Natural killer cell (primary cell): ENCODE measurements at regions not wholly inside any gene's neighbourhood (a gene's known extent, or its start where the extent isn't known, plus 50 kb on each side); places are given as distances from the start of the nearest gene placed in this dataset.

ENCODE experiments used
- ATAC-seq, 3 donors: fragments of 150-1000 bp in 2 of 3; fragments of 200-7000 bp in 1 of 3; cut with Tn5 transposase; 1 replicate in 1 of 3; 2 replicates in 2 of 3; pipeline ENCODE4 v1.10.0; 2021; ENCODE audit warnings: mild to moderate bottlenecking in 2 of 3, moderate library complexity in 2 of 3
- DNase-seq, 2 donors: peaks; one replicate each; pipeline versions ENCODE4 v3.0.0 to v3.0.0-alpha.2; 2013 to 2021; ENCODE audit warnings: mixed read lengths in 1 of 2
- H3K27ac ChIP-seq: one replicate; pipeline ENCODE4 v1.5.1; 2013; ENCODE audit warnings: mild to moderate bottlenecking, low read length
- H3K27me3 ChIP-seq: one replicate; pipeline ENCODE4 v1.6.1; 2013; ENCODE audit warnings: low read length; ENCODE audit not compliant: control insufficient read depth, insufficient read depth
- H3K36me3 ChIP-seq: one replicate; pipeline ENCODE4 v1.6.1; 2013; ENCODE audit warnings: low read length; ENCODE audit not compliant: control insufficient read depth, insufficient read depth
- H3K4me1 ChIP-seq: one replicate; pipeline ENCODE4 v1.6.1; 2013; ENCODE audit warnings: low read length; ENCODE audit not compliant: control insufficient read depth, insufficient read depth
- H3K4me3 ChIP-seq: one replicate; pipeline ENCODE4 v1.5.1; 2013; ENCODE audit warnings: low read length
- H3K9me3 ChIP-seq: one replicate; pipeline ENCODE4 v1.6.1; 2013; ENCODE audit warnings: low read length; ENCODE audit not compliant: control insufficient read depth, insufficient read depth
- H3K27ac Mint-ChIP-seq, 2 donors: one replicate each; pipeline ENCODE4 v1.8.0; 2022; ENCODE audit warnings: mild to moderate bottlenecking in 2 of 2, mixed read lengths in 2 of 2, moderate library complexity in 1 of 2
- H3K27me3 Mint-ChIP-seq, 2 donors: one replicate each; pipeline ENCODE4 v1.8.0; 2022; ENCODE audit warnings: low read depth in 2 of 2, mixed read lengths in 2 of 2
- H3K36me3 Mint-ChIP-seq: one replicate; pipeline ENCODE4 v1.8.0; 2022; ENCODE audit warnings: mixed read lengths
- H3K4me1 Mint-ChIP-seq, 2 donors: one replicate each; pipeline ENCODE4 v1.8.0; 2022; ENCODE audit warnings: mixed read lengths in 2 of 2
- H3K4me3 Mint-ChIP-seq: one replicate; pipeline ENCODE4 v1.8.0; 2022; ENCODE audit warnings: mild to moderate bottlenecking, moderate library complexity, mixed read lengths
- H3K9me3 Mint-ChIP-seq, 2 donors: one replicate each; pipeline ENCODE4 v1.8.0; 2022; ENCODE audit warnings: mixed read lengths in 2 of 2
- CTCF ChIP-seq: fragments of 200-600 bp; IDR thresholded peaks from one replicate; pipeline ENCODE4 v1.8.0; 2022; ENCODE audit warnings: antibody characterized with exemption
- WGBS: methylation state at CpG from one replicate; pipeline ENCODE4 v1.1.7; 2013; ENCODE audit warnings: missing lambda C conversion rate; ENCODE audit not compliant: insufficient coverage; 5-methylcytosine and 5-hydroxymethylcytosine counted together
- intact Hi-C: fragments of 100-400 bp; cut with micrococcal nuclease; formaldehyde crosslinking; loops from one replicate; pipeline ENCODE4 v1.14.2; 2022

GRCh38 chr17:36705874-36706731 is 104.7 kb downstream of the MRM1 start:
- Histone ChIP-seq H3K9me3 (no peaks in the 10 kb centered on the region), H3K27ac (no peak overlapping the region), H3K4me3 (no peak overlapping the region), H3K4me1 (peaks cover 4% of the 10 kb centered on the region), H3K27me3 (peaks cover 17% of the 10 kb centered on the region), H3K36me3 (no peaks in the 10 kb centered on the region)
- peak; percentile 72 for TF ChIP-seq CTCF
- no peaks in the 10 kb centered on the region for H3K36me3 Mint-ChIP-seq
- H3K4me1 Mint-ChIP-seq, result no peaks in the 10 kb centered on the region
- DNase-seq (peak; percentile 33 to 68), ATAC-seq (peak; percentile 66 to 92 (median 84))
- 58% methylated on average over 15 of the region's 15 CpGs for WGBS
- peaks cover 33 to 39% of the 10 kb centered on the region in 2 donors for H3K27me3 Mint-ChIP-seq
- intact Hi-C loops, result loop anchor here (2.0 kb wide), 1 partner anchor 77 kb away; no protein-coding TSS in a partner anchor
- H3K27ac Mint-ChIP-seq, result no peak overlapping the region
- H3K4me3 Mint-ChIP-seq, result no peak overlapping the region
- no peaks in the 10 kb centered on the region for H3K9me3 Mint-ChIP-seq

DNA sequence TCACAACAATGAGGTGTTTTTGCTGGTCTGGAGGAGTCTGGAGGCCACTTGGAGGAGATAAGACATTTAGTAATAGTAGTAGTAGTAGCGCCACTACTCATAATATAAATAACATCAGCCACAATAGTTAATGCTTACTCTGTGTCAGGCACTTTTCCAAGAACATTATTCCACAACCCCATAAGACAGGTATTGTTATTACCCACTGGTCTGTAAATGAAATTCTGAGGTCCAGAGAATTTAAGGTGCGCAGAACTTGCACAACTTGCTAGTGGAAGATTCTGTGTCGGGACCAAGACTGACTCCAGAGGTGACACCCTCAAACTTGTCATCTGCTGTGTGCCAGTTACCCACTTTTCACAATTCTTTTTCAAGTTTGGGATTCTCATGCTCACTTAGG is 106.5 kb downstream of the MRM1 start:
- DNase-seq (no peak), ATAC-seq (no peak)
- Histone ChIP-seq H3K36me3 (no peaks in the 10 kb centered on the region), H3K27me3 (peaks cover 17% of the 10 kb centered on the region), H3K4me3 (no peak overlapping the region), H3K4me1 (peaks cover 4% of the 10 kb centered on the region), H3K9me3 (no peaks in the 10 kb centered on the region), H3K27ac (no peak overlapping the region)
- TF ChIP-seq CTCF, result no peak
- Mint-ChIP-seq H3K27me3 (peaks cover 16 to 26% of the 10 kb centered on the region in 2 donors), H3K4me3 (no peak overlapping the region), H3K9me3 (no peaks in the 10 kb centered on the region), H3K4me1 (no peaks in the 10 kb centered on the region), H3K36me3 (no peaks in the 10 kb centered on the region), H3K27ac (no peak overlapping the region)
- intact Hi-C loops, result loop anchor here (2.0 kb wide), 1 partner anchor 79 kb away; no protein-coding TSS in a partner anchor
- WGBS, result 76% methylated on average over 2 of the region's 3 CpGs

GRCh38 chr17:36714789-36715188 is 113.4 kb downstream of the MRM1 start:
- Mint-ChIP-seq H3K4me1 (peaks cover 9 to 12% of the 10 kb centered on the region in 2 donors), H3K36me3 (no peaks in the 10 kb centered on the region), H3K9me3 (peaks cover 2 to 3% of the 10 kb centered on the region in 2 donors), H3K27me3 (no peaks in the 10 kb centered on the region), H3K4me3 (no peak overlapping the region), H3K27ac (no peak overlapping the region)
- WGBS, result 81% methylated on average over 6 of the region's 6 CpGs
- DNase-seq (no peak), ATAC-seq (no peak)
- intact Hi-C loops, result no loop called here
- Histone ChIP-seq H3K36me3 (no peaks in the 10 kb centered on the region), H3K27me3 (no peaks in the 10 kb centered on the region), H3K4me3 (no peak overlapping the region), H3K4me1 (no peaks in the 10 kb centered on the region), H3K9me3 (no peaks in the 10 kb centered on the region), H3K27ac (no peak overlapping the region)
- no peak for TF ChIP-seq CTCF
